ENCODE measurements at regions not wholly inside any gene's neighbourhood (a gene's known extent, or its start where the extent isn't known, plus 50 kb on each side); places are given as distances from the start of the nearest gene placed in this dataset.
A peak's percentile ranks its signal among the peaks of the same experiment; 100 is the strongest.

DNA sequence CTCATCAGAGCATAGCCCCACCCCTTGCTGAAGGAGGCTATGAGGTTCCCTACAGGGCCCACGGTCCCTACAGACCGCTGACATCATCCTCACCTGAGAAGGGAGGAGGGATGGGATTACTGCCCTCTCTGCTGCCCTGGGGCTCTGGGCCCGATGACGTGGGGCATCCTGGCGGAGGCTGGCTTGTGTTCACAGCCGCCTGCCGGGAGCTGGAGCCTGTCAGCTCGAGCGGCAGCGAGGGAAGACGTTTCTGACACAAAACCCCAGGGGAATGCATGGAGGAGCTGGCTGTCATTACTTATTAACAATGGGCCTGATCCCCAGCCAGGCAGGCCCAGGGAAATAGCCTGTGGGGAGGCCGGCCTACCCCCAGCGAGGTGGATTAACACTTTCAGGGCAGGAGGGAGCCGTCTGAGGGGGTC, 106.6 kb upstream of the ATP6AP2 start:
- POLR2A ChIA-PET = no interaction called here
- H3K4me1 ChIP-seq = peaks cover 17% of the 10 kb centered on the region
- peak; percentile 21 to 54 for DNase-seq (ENCODE audit: low read depth in 1 of 2, low spot score in 1 of 2)
- no peak for FAIRE-seq
- no peaks in the 10 kb centered on the region for H3K9me3 ChIP-seq
- no peak overlapping the region for H3K4me3 ChIP-seq
- peak; percentile 77 to 83 for ATAC-seq
- TF ChIP-seq, protein P1, sequence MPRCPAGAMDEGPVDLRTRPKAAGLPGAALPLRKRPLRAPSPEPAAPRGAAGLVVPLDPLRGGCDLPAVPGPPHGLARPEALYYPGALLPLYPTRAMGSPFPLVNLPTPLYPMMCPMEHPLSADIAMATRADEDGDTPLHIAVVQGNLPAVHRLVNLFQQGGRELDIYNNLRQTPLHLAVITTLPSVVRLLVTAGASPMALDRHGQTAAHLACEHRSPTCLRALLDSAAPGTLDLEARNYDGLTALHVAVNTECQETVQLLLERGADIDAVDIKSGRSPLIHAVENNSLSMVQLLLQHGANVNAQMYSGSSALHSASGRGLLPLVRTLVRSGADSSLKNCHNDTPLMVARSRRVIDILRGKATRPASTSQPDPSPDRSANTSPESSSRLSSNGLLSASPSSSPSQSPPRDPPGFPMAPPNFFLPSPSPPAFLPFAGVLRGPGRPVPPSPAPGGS (IDR thresholded peaks at IDR 0.05) = no peak
- TF ChIP-seq, protein P2, sequence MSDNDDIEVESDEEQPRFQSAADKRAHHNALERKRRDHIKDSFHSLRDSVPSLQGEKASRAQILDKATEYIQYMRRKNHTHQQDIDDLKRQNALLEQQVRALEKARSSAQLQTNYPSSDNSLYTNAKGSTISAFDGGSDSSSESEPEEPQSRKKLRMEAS (IDR thresholded peaks at IDR 0.05) = 0 out of 2 replicates have a peak, but pooled peaks have one; percentile 26
- no peak for TF ChIP-seq HOXB5 (CRISPR knock-in tag; IDR thresholded peaks at IDR 0.05)
- 0% methylated on average over 1 of the region's 14 CpGs for WGBS (ENCODE audit: missing lambda C conversion rate)
- peak overlapping the region; percentile 8 to 84; a peak in 5 of 6 replicates for H3K27ac ChIP-seq
- CTCF ChIA-PET = interaction anchor here (0.6 kb wide), 1 partner anchor 113 kb away, joined by 3 read pairs; no protein-coding TSS in a partner anchor
- H3K4me2 ChIP-seq = peak overlapping the region; percentile 61

DNA sequence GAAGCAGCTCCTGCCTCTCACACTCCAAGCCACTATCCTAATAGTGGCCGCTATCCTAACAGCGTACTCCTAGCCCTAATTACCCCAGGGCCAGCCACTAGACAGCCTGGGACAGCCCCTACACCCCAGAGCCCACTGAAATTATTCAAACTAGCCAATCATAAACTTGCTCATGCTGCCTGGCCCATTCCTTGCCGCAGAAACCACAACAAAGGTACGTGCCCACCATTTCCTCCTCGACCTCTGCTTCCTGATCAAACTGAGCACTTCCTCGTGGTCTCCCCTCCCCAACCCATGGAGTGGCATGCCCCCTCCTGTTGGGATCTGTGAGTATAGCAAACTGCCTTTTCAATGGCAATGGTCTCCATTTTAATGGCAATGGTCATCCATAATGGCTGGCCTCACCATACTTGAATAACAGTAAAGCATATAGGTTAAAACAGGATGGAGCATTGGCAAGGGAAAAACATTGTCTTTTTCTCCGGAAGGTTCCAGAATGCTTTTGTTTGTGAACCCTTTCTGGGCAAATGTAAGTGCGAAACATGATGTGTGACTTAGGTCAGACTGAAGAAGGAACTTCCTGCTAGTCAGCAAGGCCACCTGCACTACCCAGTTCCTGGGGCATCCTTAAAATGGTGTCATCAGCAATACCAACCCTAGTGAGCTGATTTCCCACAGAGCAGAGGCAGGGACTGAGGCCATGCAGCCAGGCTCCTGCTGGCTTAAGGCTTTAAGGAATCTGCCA, 107.1 kb upstream of the ATP6AP2 start:
- peak; percentile 46 for FAIRE-seq
- TF ChIP-seq RFX5 (IDR thresholded peaks at IDR 0.05) (no peak), TFCP2L1 (CRISPR knock-in tag; IDR thresholded peaks at IDR 0.05) (no peak), HDAC2 (IDR thresholded peaks at IDR 0.05) (no peak), TP53 (CRISPR knock-in tag; IDR thresholded peaks at IDR 0.05) (no peak), SMC3 (IDR thresholded peaks at IDR 0.05) (no peak), FOXS1 (CRISPR knock-in tag; IDR thresholded peaks at IDR 0.05) (no peak), KDM5A (IDR thresholded peaks at IDR 0.05) (no peak), SREBF2 (IDR thresholded peaks at IDR 0.05) (no peak), JUN (IDR thresholded peaks at IDR 0.05) (no peak), NPAS2 (CRISPR knock-in tag; IDR thresholded peaks at IDR 0.05; ENCODE audit: borderline replicate concordance) (no peak), EHMT2 (IDR thresholded peaks at IDR 0.05; ENCODE audit: low read depth) (no peak)
- TF ChIP-seq, protein P3, sequence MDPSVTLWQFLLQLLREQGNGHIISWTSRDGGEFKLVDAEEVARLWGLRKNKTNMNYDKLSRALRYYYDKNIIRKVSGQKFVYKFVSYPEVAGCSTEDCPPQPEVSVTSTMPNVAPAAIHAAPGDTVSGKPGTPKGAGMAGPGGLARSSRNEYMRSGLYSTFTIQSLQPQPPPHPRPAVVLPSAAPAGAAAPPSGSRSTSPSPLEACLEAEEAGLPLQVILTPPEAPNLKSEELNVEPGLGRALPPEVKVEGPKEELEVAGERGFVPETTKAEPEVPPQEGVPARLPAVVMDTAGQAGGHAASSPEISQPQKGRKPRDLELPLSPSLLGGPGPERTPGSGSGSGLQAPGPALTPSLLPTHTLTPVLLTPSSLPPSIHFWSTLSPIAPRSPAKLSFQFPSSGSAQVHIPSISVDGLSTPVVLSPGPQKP (IDR thresholded peaks at IDR 0.05; ENCODE audit: low read depth, low read length) = no peak
- TF ChIP-seq, protein P4, sequence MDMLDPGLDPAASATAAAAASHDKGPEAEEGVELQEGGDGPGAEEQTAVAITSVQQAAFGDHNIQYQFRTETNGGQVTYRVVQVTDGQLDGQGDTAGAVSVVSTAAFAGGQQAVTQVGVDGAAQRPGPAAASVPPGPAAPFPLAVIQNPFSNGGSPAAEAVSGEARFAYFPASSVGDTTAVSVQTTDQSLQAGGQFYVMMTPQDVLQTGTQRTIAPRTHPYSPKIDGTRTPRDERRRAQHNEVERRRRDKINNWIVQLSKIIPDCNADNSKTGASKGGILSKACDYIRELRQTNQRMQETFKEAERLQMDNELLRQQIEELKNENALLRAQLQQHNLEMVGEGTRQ (IDR thresholded peaks at IDR 0.05) = no peak
- TF ChIP-seq, protein P1 (IDR thresholded peaks at IDR 0.05) = no peak
- no peaks in the 10 kb centered on the region for H3K9me3 ChIP-seq
- 92% methylated on average over 8 of the region's 8 CpGs for WGBS (ENCODE audit: missing lambda C conversion rate)
- H3K4me2 ChIP-seq = peak overlapping the region; percentile 61
- H3K4me1 ChIP-seq = peaks cover 17% of the 10 kb centered on the region
- ATAC-seq = no peak
- ChIA-PET CTCF (interaction anchor here (0.6 kb wide), 1 partner anchor 112 kb away, joined by 3 read pairs; no protein-coding TSS in a partner anchor), POLR2A (no interaction called here)
- H3K4me3 ChIP-seq = no peak overlapping the region
- DNase-seq (ENCODE audit: low read depth in 1 of 2, low spot score in 1 of 2) = no peak
- H3K27ac ChIP-seq = peak overlapping the region; percentile 8 to 84; a peak in 4 of 6 replicates

DNA sequence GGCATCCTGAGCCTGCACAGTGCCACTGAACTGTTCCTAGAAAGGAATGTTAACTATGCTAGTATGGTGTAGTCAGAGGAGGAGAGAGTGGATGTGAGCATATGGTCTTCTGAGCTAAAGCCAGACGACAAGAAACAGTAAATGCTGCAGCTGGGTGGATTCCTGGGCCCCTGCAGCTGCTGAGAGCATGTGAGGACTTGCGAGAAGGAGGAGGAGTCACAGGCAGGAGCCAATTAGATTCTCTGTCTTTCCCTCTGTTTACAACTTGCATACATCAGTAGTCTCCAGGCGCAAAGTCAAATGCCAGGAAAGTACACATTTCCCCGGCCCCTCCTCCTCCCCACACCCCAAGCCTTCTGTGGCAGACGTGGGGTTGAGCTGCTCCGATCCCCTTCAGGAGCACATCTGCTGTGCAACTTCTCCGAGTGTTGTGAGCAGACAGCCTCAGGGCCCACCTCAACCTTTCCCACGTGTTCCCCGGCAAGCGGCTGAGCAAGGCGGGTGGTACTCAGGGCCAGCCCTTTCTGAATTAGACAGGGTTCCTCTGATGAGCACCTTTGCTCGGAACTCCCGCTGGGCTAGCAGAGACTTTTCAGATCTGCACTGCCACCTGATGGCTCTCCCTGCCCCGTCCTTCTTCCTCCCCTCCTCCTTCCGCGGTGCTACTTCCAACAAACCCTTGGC, 108.7 kb upstream of the ATP6AP2 start:
- Histone ChIP-seq H3K4me3 (no peak overlapping the region), H3K4me1 (peaks cover 17% of the 10 kb centered on the region), H3K9me3 (no peaks in the 10 kb centered on the region), H3K27ac (no peak overlapping the region), H3K4me2 (no peak overlapping the region)
- CTCF ChIA-PET = no interaction called here
- 71% methylated on average over 15 of the region's 16 CpGs for WGBS (ENCODE audit: missing lambda C conversion rate)
- POLR2A ChIA-PET = no interaction called here
- ATAC-seq (no peak), DNase-seq (ENCODE audit: low read depth in 1 of 2, low spot score in 1 of 2) (peak in 1 of 2 experiments; percentile 10), FAIRE-seq (no peak)
- TF ChIP-seq BHLHE40 (IDR thresholded peaks at IDR 0.05; ENCODE audit: low read depth, low read length) (no peak), RAD21 (conservative IDR thresholded peaks at IDR 0.05 in 1 of 2, IDR thresholded peaks at IDR 0.05 in 1 of 2) (no peak), TFCP2L1 (CRISPR knock-in tag; IDR thresholded peaks at IDR 0.05) (no peak), EHMT2 (IDR thresholded peaks at IDR 0.05; ENCODE audit: low read depth) (no peak), KDM1A (IDR thresholded peaks at IDR 0.05; ENCODE audit: low read depth) (no peak), CBX2 (IDR thresholded peaks at IDR 0.05; ENCODE audit: borderline replicate concordance, low read depth) (no peak), MAZ (IDR thresholded peaks at IDR 0.05; ENCODE audit: borderline replicate concordance, low read depth, low read length) (no peak), RFX5 (IDR thresholded peaks at IDR 0.05) (no peak), CBX8 (IDR thresholded peaks at IDR 0.05) (no peak), MYC (IDR thresholded peaks at IDR 0.05; ENCODE audit: borderline replicate concordance, low read length) (no peak)
- TF ChIP-seq, protein P5, sequence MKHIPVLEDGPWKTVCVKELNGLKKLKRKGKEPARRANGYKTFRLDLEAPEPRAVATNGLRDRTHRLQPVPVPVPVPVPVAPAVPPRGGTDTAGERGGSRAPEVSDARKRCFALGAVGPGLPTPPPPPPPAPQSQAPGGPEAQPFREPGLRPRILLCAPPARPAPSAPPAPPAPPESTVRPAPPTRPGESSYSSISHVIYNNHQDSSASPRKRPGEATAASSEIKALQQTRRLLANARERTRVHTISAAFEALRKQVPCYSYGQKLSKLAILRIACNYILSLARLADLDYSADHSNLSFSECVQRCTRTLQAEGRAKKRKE (CRISPR knock-in tag; IDR thresholded peaks at IDR 0.05; ENCODE audit: low read depth) = no peak
- TF ChIP-seq, protein P4 (IDR thresholded peaks at IDR 0.05) = no peak
- TF ChIP-seq, protein P6, sequence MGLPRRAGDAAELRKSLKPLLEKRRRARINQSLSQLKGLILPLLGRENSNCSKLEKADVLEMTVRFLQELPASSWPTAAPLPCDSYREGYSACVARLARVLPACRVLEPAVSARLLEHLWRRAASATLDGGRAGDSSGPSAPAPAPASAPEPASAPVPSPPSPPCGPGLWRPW (IDR thresholded peaks at IDR 0.05) = no peak
